ENCODE measurements at regions not wholly inside any gene's neighbourhood (a gene's known extent, or its start where the extent isn't known, plus 50 kb on each side); places are given as distances from the start of the nearest gene placed in this dataset.

DNA sequence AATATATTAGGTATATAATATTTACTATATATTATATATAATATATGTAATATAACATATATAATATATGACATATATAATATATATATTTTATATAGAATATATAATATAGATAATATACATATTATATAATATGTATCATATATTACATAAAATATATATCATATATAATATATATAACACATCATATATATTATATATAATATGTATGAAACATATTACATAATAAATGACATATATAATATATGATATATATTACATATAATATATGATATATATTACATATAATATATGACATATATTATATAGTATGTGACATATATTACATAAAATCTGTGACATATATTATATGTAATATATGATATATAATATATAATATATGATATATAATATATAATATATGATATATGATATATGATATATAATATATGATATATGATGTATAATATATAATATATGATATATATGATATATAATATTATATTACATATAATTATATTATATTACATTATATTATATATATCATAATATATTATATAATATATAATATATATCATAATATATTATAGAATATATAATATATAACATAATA, 119.5 kb upstream of the RIMBP3 start:
- ChIA-PET CTCF (no interaction called here), POLR2A (no interaction called here)
- ATAC-seq: no peak
- Mint-ChIP-seq H3K4me1 (no peaks in the 10 kb centered on the region), H3K27me3 (ENCODE audit: low read depth) (no peaks in the 10 kb centered on the region), H3K36me3 (peaks cover 3% of the 10 kb centered on the region), H3K27ac (no peak overlapping the region), H3K4me3 (no peak overlapping the region), H3K9me3 (peaks cover 4% of the 10 kb centered on the region)
- no peak for DNase-seq (ENCODE audit: low spot score)
- no peak for TF ChIP-seq MYBL2 (CRISPR knock-in tag; IDR thresholded peaks at IDR 0.05)
- no peak for TF ChIP-seq ESRRA (CRISPR knock-in tag; IDR thresholded peaks at IDR 0.05; ENCODE audit: borderline replicate concordance)
- no peak for TF ChIP-seq KAT7 (CRISPR knock-in tag; IDR thresholded peaks at IDR 0.05; ENCODE audit: borderline replicate concordance)
- TF ChIP-seq, protein P1, sequence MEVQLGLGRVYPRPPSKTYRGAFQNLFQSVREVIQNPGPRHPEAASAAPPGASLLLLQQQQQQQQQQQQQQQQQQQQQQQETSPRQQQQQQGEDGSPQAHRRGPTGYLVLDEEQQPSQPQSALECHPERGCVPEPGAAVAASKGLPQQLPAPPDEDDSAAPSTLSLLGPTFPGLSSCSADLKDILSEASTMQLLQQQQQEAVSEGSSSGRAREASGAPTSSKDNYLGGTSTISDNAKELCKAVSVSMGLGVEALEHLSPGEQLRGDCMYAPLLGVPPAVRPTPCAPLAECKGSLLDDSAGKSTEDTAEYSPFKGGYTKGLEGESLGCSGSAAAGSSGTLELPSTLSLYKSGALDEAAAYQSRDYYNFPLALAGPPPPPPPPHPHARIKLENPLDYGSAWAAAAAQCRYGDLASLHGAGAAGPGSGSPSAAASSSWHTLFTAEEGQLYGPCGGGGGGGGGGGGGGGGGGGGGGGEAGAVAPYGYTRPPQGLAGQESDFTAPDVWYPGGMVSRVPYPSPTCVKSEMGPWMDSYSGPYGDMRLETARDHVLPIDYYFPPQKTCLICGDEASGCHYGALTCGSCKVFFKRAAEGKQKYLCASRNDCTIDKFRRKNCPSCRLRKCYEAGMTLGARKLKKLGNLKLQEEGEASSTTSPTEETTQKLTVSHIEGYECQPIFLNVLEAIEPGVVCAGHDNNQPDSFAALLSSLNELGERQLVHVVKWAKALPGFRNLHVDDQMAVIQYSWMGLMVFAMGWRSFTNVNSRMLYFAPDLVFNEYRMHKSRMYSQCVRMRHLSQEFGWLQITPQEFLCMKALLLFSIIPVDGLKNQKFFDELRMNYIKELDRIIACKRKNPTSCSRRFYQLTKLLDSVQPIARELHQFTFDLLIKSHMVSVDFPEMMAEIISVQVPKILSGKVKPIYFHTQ (CRISPR knock-in tag; IDR thresholded peaks at IDR 0.05): no peak
- no peak for TF ChIP-seq SP1 (CRISPR knock-in tag; conservative IDR thresholded peaks at IDR 0.05)
- no peak for TF ChIP-seq GABPB1 (CRISPR knock-in tag; IDR thresholded peaks at IDR 0.05)
- TF ChIP-seq, protein P2, sequence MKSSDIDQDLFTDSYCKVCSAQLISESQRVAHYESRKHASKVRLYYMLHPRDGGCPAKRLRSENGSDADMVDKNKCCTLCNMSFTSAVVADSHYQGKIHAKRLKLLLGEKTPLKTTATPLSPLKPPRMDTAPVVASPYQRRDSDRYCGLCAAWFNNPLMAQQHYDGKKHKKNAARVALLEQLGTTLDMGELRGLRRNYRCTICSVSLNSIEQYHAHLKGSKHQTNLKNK (CRISPR knock-in tag; IDR thresholded peaks at IDR 0.05): no peak
- TF ChIP-seq CBFB (CRISPR knock-in tag; IDR thresholded peaks at IDR 0.05; ENCODE audit: low read depth): no peak
- TF ChIP-seq, protein P3, sequence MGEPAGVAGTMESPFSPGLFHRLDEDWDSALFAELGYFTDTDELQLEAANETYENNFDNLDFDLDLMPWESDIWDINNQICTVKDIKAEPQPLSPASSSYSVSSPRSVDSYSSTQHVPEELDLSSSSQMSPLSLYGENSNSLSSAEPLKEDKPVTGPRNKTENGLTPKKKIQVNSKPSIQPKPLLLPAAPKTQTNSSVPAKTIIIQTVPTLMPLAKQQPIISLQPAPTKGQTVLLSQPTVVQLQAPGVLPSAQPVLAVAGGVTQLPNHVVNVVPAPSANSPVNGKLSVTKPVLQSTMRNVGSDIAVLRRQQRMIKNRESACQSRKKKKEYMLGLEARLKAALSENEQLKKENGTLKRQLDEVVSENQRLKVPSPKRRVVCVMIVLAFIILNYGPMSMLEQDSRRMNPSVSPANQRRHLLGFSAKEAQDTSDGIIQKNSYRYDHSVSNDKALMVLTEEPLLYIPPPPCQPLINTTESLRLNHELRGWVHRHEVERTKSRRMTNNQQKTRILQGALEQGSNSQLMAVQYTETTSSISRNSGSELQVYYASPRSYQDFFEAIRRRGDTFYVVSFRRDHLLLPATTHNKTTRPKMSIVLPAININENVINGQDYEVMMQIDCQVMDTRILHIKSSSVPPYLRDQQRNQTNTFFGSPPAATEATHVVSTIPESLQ (CRISPR knock-in tag; IDR thresholded peaks at IDR 0.05): no peak
- TF ChIP-seq IRF2 (CRISPR knock-in tag; IDR thresholded peaks at IDR 0.05; ENCODE audit: borderline replicate concordance, low read depth): no peak
- TF ChIP-seq TEAD1 (CRISPR knock-in tag; IDR thresholded peaks at IDR 0.05): no peak
- TF ChIP-seq GRHL2 (CRISPR knock-in tag; IDR thresholded peaks at IDR 0.05; ENCODE audit: insufficient replicate concordance, severe bottlenecking): no peak
- TF ChIP-seq ZNF138 (CRISPR knock-in tag; conservative IDR thresholded peaks at IDR 0.05): no peak
- no peak for TF ChIP-seq ELF4 (CRISPR knock-in tag; IDR thresholded peaks at IDR 0.05; ENCODE audit: low read depth)
- TF ChIP-seq, protein P4, sequence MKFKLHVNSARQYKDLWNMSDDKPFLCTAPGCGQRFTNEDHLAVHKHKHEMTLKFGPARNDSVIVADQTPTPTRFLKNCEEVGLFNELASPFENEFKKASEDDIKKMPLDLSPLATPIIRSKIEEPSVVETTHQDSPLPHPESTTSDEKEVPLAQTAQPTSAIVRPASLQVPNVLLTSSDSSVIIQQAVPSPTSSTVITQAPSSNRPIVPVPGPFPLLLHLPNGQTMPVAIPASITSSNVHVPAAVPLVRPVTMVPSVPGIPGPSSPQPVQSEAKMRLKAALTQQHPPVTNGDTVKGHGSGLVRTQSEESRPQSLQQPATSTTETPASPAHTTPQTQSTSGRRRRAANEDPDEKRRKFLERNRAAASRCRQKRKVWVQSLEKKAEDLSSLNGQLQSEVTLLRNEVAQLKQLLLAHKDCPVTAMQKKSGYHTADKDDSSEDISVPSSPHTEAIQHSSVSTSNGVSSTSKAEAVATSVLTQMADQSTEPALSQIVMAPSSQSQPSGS (CRISPR knock-in tag; IDR thresholded peaks at IDR 0.05; ENCODE audit: borderline replicate concordance, low read depth): no peak
- TF ChIP-seq MLX (CRISPR knock-in tag; IDR thresholded peaks at IDR 0.05): no peak
- no peak for TF ChIP-seq ZNF532 (CRISPR knock-in tag; IDR thresholded peaks at IDR 0.05; ENCODE audit: borderline replicate concordance)
- no peak for TF ChIP-seq CREB1 (CRISPR knock-in tag; IDR thresholded peaks at IDR 0.05)
- TF ChIP-seq, protein P5, sequence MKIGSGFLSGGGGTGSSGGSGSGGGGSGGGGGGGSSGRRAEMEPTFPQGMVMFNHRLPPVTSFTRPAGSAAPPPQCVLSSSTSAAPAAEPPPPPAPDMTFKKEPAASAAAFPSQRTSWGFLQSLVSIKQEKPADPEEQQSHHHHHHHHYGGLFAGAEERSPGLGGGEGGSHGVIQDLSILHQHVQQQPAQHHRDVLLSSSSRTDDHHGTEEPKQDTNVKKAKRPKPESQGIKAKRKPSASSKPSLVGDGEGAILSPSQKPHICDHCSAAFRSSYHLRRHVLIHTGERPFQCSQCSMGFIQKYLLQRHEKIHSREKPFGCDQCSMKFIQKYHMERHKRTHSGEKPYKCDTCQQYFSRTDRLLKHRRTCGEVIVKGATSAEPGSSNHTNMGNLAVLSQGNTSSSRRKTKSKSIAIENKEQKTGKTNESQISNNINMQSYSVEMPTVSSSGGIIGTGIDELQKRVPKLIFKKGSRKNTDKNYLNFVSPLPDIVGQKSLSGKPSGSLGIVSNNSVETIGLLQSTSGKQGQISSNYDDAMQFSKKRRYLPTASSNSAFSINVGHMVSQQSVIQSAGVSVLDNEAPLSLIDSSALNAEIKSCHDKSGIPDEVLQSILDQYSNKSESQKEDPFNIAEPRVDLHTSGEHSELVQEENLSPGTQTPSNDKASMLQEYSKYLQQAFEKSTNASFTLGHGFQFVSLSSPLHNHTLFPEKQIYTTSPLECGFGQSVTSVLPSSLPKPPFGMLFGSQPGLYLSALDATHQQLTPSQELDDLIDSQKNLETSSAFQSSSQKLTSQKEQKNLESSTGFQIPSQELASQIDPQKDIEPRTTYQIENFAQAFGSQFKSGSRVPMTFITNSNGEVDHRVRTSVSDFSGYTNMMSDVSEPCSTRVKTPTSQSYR (CRISPR knock-in tag; IDR thresholded peaks at IDR 0.05): no peak
- no peak for TF ChIP-seq SMAD4 (CRISPR knock-in tag; IDR thresholded peaks at IDR 0.05)
